RWPE1 (cell line): ENCODE measurements at regions not wholly inside any gene's neighbourhood (a gene's known extent, or its start where the extent isn't known, plus 50 kb on each side); places are given as distances from the start of the nearest gene placed in this dataset.
A peak's percentile ranks its signal among the peaks of the same experiment; 100 is the strongest.

Source experiments
- CTCF ChIA-PET: fragments of 350-600 bp; sonication (Branson Sonifier 250); formaldehyde crosslinking; extraction: SDS; loops from one replicate; lab custom pipeline; 2021; lab: Yijun Ruan, JAX
- POLR2A ChIA-PET: fragments of 400-600 bp; formaldehyde crosslinking; extraction: SDS; loops from one replicate; lab custom pipeline; 2020; ENCODE audit warnings: antibody characterized with exemption; ENCODE audit not compliant: low non-redundant PET; lab: Yijun Ruan, JAX
- DNase-seq: peaks from one replicate; pipeline ENCODE4 v3.0.0; 2012; ENCODE audit warnings: low spot score
- H3K27ac ChIP-seq: fragments of 450-650 bp; 2 replicates; pipeline ENCODE4 v1.5.1; 2017
- TF ChIP-seq, protein P1 (sequence below): fragments of 450-650 bp; conservative IDR thresholded peaks from 2 replicates; pipeline ENCODE4 v1.5.1; 2017; ENCODE audit warnings: low read depth, mild to moderate bottlenecking

DNA sequence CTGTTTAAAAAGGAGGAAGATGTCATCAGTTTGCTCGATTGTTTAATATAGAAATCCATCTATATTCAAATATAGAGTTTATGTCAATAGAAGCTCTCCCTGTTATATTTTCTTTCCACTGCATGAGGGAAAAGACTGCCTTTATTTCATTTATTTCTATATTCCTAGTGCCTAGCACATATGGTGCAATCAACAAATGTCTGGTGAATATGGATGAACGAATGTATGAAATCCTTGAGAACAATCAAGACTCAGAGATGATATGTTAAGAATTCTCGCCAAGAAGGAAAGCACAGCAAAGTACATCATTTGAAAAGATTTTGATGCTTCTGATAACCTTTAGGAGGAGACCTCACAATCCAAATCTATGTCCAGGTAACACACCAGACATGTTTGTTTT, 296.0 kb upstream of the LMO3 start:
- TF ChIP-seq, protein P1, sequence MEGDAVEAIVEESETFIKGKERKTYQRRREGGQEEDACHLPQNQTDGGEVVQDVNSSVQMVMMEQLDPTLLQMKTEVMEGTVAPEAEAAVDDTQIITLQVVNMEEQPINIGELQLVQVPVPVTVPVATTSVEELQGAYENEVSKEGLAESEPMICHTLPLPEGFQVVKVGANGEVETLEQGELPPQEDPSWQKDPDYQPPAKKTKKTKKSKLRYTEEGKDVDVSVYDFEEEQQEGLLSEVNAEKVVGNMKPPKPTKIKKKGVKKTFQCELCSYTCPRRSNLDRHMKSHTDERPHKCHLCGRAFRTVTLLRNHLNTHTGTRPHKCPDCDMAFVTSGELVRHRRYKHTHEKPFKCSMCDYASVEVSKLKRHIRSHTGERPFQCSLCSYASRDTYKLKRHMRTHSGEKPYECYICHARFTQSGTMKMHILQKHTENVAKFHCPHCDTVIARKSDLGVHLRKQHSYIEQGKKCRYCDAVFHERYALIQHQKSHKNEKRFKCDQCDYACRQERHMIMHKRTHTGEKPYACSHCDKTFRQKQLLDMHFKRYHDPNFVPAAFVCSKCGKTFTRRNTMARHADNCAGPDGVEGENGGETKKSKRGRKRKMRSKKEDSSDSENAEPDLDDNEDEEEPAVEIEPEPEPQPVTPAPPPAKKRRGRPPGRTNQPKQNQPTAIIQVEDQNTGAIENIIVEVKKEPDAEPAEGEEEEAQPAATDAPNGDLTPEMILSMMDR, result no peak
- ChIA-PET CTCF (no interaction called here), POLR2A (no interaction called here)
- no peak overlapping the region for H3K27ac ChIP-seq
- no peak for DNase-seq

DNA sequence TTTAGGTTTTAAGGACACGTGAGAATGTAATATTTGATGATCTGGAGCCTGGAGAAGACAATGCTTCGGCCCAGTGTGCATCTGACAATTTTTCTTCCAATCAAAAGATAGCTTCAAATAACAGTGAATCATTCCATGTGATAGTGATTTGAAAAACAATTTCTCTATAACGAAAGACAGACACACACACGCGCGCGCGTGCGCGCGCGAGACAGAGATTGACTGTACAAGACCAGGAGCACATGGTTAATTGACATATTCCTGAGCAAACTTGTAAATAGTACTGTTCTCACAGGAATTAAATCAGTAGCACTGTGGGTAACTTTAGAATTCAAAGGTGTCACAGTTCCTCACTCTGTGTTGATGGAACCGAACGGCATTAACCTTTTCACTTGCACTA, 287.5 kb upstream of the LMO3 start:
- ChIA-PET CTCF (interaction anchor here (1.2 kb wide), 1 partner anchor 136 kb away, joined by 3 read pairs; no protein-coding TSS in a partner anchor), POLR2A (no interaction called here)
- TF ChIP-seq, protein P1, result no peak
- no peak for DNase-seq
- no peak overlapping the region for H3K27ac ChIP-seq

DNA sequence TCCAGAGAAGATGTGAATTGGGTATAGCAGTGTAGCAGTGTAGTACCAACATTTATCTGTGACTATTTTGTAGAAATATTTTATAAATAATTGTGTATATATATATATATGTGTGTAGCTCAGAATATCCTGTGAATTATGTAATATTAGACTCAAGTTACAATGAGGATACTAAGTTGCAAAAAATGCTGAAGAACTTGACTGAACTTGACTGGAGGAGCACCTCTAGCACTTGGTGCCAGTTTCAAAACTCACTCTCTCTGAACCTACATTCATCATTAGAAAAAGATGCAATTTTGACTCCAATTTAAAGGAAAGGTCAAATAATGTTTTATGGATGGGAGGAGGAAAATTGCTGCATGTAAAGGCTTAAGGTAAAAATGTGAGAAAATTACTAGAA, 285.7 kb upstream of the LMO3 start:
- H3K27ac ChIP-seq, result no peak overlapping the region
- CTCF ChIA-PET, result no interaction called here
- POLR2A ChIA-PET, result no interaction called here
- peak; percentile 1 for DNase-seq
- TF ChIP-seq, protein P1, result no peak

DNA sequence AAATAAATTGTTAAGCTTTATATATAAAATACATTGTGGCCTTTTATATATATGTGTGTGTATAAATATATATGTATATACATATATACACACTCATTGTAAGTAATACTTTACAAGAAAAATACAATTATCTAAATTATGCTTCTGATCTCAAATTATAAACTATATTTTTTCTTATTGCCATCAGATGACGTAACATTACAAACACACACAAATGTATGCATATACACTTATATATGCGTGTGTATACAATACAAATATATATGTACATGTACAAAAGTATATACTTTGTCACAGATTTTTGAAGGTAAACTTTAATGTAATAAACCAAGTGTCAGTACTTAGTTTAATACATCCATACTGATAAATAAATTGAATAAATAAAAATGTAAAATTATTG, 278.9 kb upstream of the LMO3 start:
- CTCF ChIA-PET, result no interaction called here
- no peak overlapping the region for H3K27ac ChIP-seq
- POLR2A ChIA-PET, result no interaction called here
- DNase-seq, result no peak
- TF ChIP-seq, protein P1, result no peak

DNA sequence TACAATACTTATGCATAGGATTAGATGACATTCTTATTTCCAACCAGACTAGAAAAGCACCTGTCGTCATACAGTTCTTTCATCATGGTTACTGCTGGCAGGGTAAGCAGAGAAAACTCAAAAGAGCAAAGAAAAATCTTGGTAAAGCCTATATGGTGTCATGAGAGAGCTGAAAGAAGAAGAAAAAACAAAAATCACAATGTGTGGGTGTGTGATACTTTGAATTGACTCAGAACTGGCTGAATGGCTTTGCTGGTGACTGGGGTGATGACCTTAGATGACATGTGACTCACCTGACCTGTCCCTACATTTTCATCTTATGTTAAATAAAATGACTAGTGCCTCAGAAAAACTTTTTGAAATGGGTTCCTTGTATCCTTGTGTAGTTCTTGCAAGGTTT, 278.1 kb upstream of the LMO3 start:
- ChIA-PET POLR2A (no interaction called here), CTCF (no interaction called here)
- no peak for DNase-seq
- H3K27ac ChIP-seq, result no peak overlapping the region
- TF ChIP-seq, protein P1, result no peak

DNA sequence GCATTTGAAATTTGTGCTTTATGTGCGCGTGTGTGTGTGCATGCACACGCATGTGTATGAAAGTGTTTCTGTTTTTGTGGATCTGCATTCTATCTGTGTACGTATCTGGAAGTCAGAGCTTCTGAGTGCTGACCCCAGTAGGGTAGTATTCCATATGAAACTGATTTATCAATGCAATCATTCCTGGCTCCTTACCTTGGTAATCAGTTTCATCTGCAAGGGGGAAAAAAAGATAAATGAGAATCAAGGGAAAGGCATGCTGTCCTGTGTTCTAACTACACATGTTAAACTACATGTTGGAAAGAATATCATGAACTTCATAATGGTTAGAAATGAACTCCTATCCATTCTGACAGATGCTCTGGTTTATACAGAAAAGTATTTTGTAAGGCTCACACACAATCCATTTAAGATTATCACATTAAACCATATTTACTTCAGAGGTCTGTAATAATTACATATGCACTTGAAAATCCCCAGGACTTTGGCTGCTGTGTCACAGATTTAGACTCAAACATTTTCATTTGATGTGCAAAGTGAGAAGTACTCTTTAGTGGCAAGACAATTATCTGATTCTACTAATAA, 276.1 kb upstream of the LMO3 start:
- ChIA-PET POLR2A (no interaction called here), CTCF (no interaction called here)
- DNase-seq, result no peak
- H3K27ac ChIP-seq, result no peak overlapping the region
- TF ChIP-seq, protein P1, result no peak
